ENCODE measurements at regions not wholly inside any gene's neighbourhood (a gene's known extent, or its start where the extent isn't known, plus 50 kb on each side); places are given as distances from the start of the nearest gene placed in this dataset.

DNA sequence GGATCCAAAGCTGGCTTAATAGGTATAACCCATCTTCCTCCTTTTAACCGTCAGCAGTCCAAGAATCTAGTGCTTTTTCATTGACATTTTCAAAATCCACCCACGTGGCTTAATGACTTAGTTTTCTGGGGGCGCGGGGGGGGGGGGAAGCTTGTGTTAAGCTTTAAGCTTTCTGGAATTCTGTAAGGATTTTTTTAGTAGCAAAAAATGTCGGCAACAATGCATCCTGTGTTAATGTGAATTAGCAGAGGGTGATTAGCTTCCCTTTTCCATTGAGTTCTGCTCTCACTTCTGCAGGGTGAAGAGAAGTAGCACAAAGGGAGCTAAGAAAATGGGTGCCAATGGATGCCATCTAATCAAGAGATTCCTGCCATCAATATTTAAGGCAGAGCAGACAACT is 348.2 kb downstream of the SAMD5 start:
- Histone ChIP-seq H3K4me3 (no peak overlapping the region), H3K27me3 (no peaks in the 10 kb centered on the region), H3K9me3 (no peaks in the 10 kb centered on the region), H3K4me1 (no peaks in the 10 kb centered on the region), H3K27ac (no peak overlapping the region), H3K36me3 (no peaks in the 10 kb centered on the region)
- TF ChIP-seq, protein P1, sequence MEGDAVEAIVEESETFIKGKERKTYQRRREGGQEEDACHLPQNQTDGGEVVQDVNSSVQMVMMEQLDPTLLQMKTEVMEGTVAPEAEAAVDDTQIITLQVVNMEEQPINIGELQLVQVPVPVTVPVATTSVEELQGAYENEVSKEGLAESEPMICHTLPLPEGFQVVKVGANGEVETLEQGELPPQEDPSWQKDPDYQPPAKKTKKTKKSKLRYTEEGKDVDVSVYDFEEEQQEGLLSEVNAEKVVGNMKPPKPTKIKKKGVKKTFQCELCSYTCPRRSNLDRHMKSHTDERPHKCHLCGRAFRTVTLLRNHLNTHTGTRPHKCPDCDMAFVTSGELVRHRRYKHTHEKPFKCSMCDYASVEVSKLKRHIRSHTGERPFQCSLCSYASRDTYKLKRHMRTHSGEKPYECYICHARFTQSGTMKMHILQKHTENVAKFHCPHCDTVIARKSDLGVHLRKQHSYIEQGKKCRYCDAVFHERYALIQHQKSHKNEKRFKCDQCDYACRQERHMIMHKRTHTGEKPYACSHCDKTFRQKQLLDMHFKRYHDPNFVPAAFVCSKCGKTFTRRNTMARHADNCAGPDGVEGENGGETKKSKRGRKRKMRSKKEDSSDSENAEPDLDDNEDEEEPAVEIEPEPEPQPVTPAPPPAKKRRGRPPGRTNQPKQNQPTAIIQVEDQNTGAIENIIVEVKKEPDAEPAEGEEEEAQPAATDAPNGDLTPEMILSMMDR (IDR thresholded peaks at IDR 0.05): no peak
- TF ChIP-seq POLR2A (IDR thresholded peaks at IDR 0.05): no peak
- TF ChIP-seq POLR2AphosphoS5 (IDR thresholded peaks at IDR 0.05): no peak
- no peak for DNase-seq (ENCODE audit: low spot score in 2 of 2)
- intact Hi-C loops (cut with DNase I; ENCODE audit: low total_unique reads): no loop called here

DNA sequence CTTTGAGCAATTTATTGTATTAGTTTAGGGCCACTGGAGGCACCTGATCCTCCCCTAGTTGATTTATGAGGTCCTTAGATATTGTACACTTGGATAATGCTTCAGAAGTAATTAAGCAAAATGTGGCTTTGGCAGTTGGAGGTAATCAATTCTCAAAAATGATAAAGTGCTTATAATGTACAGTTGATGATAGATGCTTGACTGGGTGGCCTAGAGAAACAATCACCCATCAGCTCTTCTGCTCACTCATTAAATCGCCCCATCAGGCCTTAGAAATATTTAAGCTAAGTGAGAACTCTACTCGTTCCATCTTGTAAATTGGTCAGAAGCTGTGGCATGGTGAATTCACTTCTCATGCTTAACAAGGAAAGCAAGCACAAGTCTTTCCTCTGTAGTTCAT is 349.9 kb downstream of the SAMD5 start:
- TF ChIP-seq, protein P1 (IDR thresholded peaks at IDR 0.05): no peak
- TF ChIP-seq POLR2AphosphoS5 (IDR thresholded peaks at IDR 0.05) (no peak), POLR2A (IDR thresholded peaks at IDR 0.05) (no peak)
- H3K9me3 ChIP-seq: no peaks in the 10 kb centered on the region
- no peaks in the 10 kb centered on the region for H3K4me1 ChIP-seq
- intact Hi-C loops (cut with DNase I; ENCODE audit: low total_unique reads): no loop called here
- H3K27me3 ChIP-seq: no peaks in the 10 kb centered on the region
- no peak overlapping the region for H3K27ac ChIP-seq
- H3K36me3 ChIP-seq: no peaks in the 10 kb centered on the region
- DNase-seq (ENCODE audit: low spot score in 2 of 2): no peak
- no peak overlapping the region for H3K4me3 ChIP-seq

DNA sequence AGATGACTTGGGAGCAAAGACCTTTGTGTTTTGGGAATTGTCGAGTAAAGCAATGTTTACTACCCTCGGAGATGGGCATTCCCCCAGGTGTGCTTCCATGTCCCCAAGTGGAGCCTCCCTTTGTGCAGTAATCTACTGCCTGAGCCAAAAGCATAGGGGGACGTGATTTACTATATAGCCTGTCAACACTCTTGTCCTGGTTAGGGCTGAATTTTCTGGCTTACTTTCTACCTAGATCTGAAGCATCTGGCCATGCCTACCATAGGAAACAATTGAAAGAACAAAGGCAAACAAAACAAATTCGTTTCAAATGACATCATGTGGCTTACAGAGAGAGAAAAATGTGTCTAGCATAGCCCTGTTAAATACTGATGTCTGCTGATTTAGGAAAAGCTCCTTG is 350.6 kb downstream of the SAMD5 start:
- no peak for DNase-seq (ENCODE audit: low spot score in 2 of 2)
- Histone ChIP-seq H3K4me1 (no peaks in the 10 kb centered on the region), H3K4me3 (no peak overlapping the region), H3K27me3 (no peaks in the 10 kb centered on the region), H3K9me3 (no peaks in the 10 kb centered on the region), H3K36me3 (no peaks in the 10 kb centered on the region), H3K27ac (no peak overlapping the region)
- TF ChIP-seq POLR2AphosphoS5 (IDR thresholded peaks at IDR 0.05): no peak
- TF ChIP-seq POLR2A (IDR thresholded peaks at IDR 0.05): no peak
- TF ChIP-seq, protein P1 (IDR thresholded peaks at IDR 0.05): no peak
- intact Hi-C loops (cut with DNase I; ENCODE audit: low total_unique reads): no loop called here

DNA sequence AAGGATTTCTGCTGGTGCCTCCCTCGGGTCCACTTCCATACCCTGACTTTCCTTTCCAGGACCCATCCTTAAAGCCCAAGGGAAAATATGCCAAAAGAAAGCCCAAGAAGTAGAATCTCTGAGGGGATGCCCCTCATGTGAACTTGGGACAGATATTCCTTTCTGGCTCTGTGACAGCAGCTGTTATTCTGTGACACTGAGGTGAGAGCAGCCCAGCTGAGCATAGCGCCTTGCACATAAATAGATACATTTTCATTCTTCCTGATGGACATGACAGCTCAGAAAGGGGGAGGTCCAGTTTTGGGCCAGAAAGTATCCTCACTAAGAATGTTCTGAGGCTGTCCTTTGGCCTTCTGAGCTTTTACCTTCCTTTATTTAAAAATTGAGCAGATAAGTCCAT is 353.2 kb downstream of the SAMD5 start:
- H3K4me1 ChIP-seq: no peaks in the 10 kb centered on the region
- H3K36me3 ChIP-seq: no peaks in the 10 kb centered on the region
- no peak for DNase-seq (ENCODE audit: low spot score in 2 of 2)
- intact Hi-C loops (cut with DNase I; ENCODE audit: low total_unique reads): no loop called here
- no peak overlapping the region for H3K4me3 ChIP-seq
- H3K27me3 ChIP-seq: no peaks in the 10 kb centered on the region
- H3K27ac ChIP-seq: no peak overlapping the region
- TF ChIP-seq, protein P1 (IDR thresholded peaks at IDR 0.05): no peak
- no peak for TF ChIP-seq POLR2A (IDR thresholded peaks at IDR 0.05)
- no peak for TF ChIP-seq POLR2AphosphoS5 (IDR thresholded peaks at IDR 0.05)
- no peaks in the 10 kb centered on the region for H3K9me3 ChIP-seq

DNA sequence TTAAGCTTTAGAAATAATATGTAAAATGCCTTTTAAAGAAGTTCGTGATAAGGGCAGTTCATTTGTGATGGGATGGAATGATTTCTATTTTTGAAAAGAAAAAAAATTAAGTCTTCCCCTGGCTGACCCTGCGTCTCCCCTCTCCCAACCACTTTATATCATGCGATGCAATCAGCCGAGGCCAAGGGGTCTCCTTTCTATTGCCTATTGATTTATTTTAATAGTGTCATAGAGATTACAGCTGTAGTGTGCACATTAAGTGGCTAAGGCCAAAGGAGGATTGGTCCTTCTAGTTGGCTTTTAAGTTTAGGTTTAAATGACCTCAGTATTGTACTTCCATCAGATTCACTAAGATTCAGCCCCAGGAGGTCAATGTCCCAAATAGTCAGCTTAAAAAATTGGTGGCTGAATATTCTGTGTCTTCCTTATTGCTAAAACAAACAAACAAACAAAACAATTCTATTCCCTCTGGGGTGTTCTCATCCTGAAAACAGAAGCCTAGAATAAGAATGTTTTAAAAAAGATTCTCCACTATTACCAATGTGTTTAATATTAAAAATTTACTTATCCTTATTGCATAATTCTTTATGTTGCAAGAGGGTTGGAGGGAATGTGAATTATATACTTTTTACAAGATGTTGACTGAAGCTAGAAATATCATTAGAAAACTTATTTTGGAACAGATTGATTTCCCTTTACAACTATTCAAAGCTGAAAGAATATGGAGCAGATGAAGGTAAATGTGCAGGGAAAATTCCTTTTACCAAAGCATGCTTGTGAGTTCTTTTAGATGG is 359.1 kb downstream of the SAMD5 start:
- no peaks in the 10 kb centered on the region for H3K4me1 ChIP-seq
- TF ChIP-seq POLR2AphosphoS5 (IDR thresholded peaks at IDR 0.05) (no peak), POLR2A (IDR thresholded peaks at IDR 0.05) (no peak)
- TF ChIP-seq, protein P1 (IDR thresholded peaks at IDR 0.05): no peak
- intact Hi-C loops (cut with DNase I; ENCODE audit: low total_unique reads): loop anchor here (2.0 kb wide), 1 partner anchor 35 kb away; no protein-coding TSS in a partner anchor
- no peak for DNase-seq (ENCODE audit: low spot score in 2 of 2)
- no peak overlapping the region for H3K4me3 ChIP-seq
- H3K27me3 ChIP-seq: no peaks in the 10 kb centered on the region
- H3K9me3 ChIP-seq: no peaks in the 10 kb centered on the region
- no peaks in the 10 kb centered on the region for H3K36me3 ChIP-seq
- H3K27ac ChIP-seq: no peak overlapping the region

All from breast epithelium (tissue), 4 donors.